Activated naive CD4-positive, alpha-beta T cell treated with anti-CD3 and anti-CD28 coated beads, Interleukin-2, amount 50 U/mL, for 24 hours (primary cell): ENCODE measurements at regions not wholly inside any gene's neighbourhood (a gene's known extent, or its start where the extent isn't known, plus 50 kb on each side); places are given as distances from the start of the nearest gene placed in this dataset.

ENCODE experiments used
- H3K27ac Mint-ChIP-seq: one replicate; pipeline ENCODE4 v1.8.0; 2021; ENCODE audit warnings: mild to moderate bottlenecking, mixed read lengths
- H3K27me3 Mint-ChIP-seq: one replicate; pipeline ENCODE4 v1.8.0; 2021; ENCODE audit warnings: mixed read lengths
- H3K36me3 Mint-ChIP-seq: one replicate; pipeline ENCODE4 v1.8.0; 2021; ENCODE audit warnings: mixed read lengths
- H3K4me1 Mint-ChIP-seq: one replicate; pipeline ENCODE4 v1.8.0; 2021; ENCODE audit warnings: mixed read lengths
- H3K4me3 Mint-ChIP-seq: one replicate; pipeline ENCODE4 v1.8.0; 2021; ENCODE audit warnings: mild to moderate bottlenecking, mixed read lengths
- H3K9me3 Mint-ChIP-seq: one replicate; pipeline ENCODE4 v1.8.0; 2021; ENCODE audit warnings: mixed read lengths

DNA sequence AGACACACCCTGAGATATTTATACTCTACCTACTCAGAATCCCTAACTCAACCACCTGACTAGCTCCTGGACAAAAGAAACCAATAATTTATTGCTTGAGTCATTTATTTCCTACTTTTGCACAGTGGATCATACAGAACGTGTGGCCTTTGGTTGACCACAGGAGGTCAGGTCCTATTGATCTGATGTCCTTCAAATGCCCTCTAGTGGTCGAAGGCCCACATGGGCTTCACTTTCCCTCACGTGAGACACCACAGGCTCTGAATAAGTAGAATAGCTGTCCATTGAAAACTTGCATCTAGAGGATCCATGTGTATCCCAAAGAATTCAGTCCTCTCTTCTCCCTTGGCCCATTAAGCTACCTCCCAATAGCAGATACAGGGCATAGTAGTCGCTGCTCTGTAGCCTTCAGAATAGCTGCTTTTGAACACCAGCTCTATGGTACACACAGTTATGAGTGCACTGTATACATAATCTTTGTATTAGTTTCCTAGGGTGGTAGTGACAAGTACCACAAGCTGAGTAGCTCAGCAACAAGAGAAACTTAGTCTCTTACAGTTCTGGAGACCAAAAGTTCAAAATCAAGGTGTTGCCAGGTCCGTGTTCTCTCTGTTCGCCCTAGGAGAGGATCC, 177.6 kb upstream of the SMARCA2 start:
- H3K27me3 Mint-ChIP-seq = peaks cover 5% of the 10 kb centered on the region
- no peaks in the 10 kb centered on the region for H3K36me3 Mint-ChIP-seq
- H3K4me1 Mint-ChIP-seq = no peaks in the 10 kb centered on the region
- H3K9me3 Mint-ChIP-seq = no peaks in the 10 kb centered on the region
- no peak overlapping the region for H3K4me3 Mint-ChIP-seq
- H3K27ac Mint-ChIP-seq = no peak overlapping the region

DNA sequence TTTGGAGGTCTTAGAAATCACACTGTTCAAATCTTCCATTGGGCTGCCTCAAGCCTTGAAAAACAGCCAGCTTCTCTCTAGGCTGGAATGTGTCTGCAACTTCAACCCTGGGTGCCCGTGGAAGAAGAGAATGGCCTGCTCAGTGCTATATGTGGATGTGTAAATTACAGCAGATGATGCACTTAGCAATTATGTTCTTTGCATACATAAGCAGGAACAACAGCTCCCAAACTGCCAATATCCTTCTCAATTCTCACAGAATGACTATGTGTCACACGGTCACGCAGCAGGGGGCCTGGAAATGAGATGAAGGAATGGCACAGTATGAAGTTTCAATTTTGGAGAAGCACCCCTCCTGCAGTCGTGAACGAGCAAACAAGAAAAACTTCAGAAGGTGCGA, 175.2 kb upstream of the SMARCA2 start:
- Mint-ChIP-seq H3K4me1 (no peaks in the 10 kb centered on the region), H3K27ac (no peak overlapping the region), H3K27me3 (no peaks in the 10 kb centered on the region), H3K9me3 (no peaks in the 10 kb centered on the region), H3K4me3 (no peak overlapping the region), H3K36me3 (no peaks in the 10 kb centered on the region)

DNA sequence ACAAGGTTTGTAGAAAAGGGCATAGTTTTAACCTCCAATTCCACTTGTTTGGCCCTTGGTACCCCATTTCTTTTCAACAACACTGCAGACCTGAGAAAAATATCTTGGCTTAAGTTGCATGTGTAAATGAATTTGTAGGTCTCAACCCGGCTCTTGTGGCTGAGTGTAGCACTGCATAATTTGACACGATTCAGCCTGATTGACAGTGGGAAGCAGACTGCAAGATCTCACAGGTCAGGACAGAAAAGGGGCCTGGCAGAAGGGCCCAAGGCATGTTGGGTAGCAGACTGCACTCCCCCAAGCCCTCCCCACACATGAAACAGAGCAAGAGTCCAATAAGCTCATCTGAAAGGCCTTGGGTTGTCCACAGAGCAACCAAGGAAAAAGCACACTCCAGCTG, 169.7 kb upstream of the SMARCA2 start:
- no peaks in the 10 kb centered on the region for H3K27me3 Mint-ChIP-seq
- H3K9me3 Mint-ChIP-seq = no peaks in the 10 kb centered on the region
- H3K4me3 Mint-ChIP-seq = no peak overlapping the region
- H3K36me3 Mint-ChIP-seq = no peaks in the 10 kb centered on the region
- H3K27ac Mint-ChIP-seq = no peak overlapping the region
- no peaks in the 10 kb centered on the region for H3K4me1 Mint-ChIP-seq

DNA sequence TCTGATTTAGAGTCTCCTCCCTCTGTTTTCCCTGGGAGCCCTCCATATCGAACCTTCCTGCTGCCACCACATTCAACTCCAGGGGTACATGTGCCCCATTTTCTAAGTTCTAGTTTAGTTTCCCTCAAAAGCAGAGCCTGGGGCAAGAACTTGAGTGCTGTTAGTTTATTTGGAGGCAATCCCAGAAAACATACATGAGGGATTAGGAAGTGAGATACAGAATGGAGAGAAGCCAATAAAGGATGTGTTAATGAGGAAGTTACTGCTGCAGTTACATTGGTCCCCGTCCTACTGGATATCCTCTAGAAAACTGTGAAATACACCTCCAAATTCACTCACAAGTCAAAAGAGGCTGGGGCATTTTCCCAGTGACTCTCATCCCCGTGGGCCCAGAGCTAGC, 159.4 kb upstream of the SMARCA2 start:
- Mint-ChIP-seq H3K9me3 (peaks cover 4% of the 10 kb centered on the region), H3K4me3 (no peak overlapping the region), H3K27ac (no peak overlapping the region)

DNA sequence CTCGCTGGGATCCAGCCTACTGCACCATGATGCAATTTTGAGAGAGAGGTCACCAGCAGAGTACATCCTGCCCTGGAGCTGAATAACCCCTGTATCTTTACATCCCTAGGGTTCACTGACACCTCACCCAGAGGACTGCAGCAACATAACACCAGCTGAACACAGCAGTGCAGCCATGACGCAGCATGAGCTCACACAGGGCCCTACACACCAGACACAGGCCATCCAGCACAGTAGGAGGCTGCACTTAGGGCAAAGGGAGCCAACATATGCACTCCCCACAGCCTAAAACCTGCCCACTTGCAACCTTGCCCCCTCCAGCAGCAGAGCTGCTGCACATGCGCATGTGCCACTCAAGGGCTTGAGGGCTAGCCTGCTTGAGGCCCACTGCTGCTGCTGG, 157.3 kb upstream of the SMARCA2 start:
- no peak overlapping the region for H3K27ac Mint-ChIP-seq
- peaks cover 3% of the 10 kb centered on the region for H3K36me3 Mint-ChIP-seq
- H3K4me3 Mint-ChIP-seq = no peak overlapping the region
- H3K27me3 Mint-ChIP-seq = peaks cover 7% of the 10 kb centered on the region
- H3K9me3 Mint-ChIP-seq = peaks cover 10% of the 10 kb centered on the region
- H3K4me1 Mint-ChIP-seq = peaks cover 11% of the 10 kb centered on the region

More for the DNA sequence above, 159.4 kb upstream of the SMARCA2 start:
- Mint-ChIP-seq H3K36me3 (peaks cover 3% of the 10 kb centered on the region), H3K4me1 (no peaks in the 10 kb centered on the region), H3K27me3 (peaks cover 7% of the 10 kb centered on the region)

DNA sequence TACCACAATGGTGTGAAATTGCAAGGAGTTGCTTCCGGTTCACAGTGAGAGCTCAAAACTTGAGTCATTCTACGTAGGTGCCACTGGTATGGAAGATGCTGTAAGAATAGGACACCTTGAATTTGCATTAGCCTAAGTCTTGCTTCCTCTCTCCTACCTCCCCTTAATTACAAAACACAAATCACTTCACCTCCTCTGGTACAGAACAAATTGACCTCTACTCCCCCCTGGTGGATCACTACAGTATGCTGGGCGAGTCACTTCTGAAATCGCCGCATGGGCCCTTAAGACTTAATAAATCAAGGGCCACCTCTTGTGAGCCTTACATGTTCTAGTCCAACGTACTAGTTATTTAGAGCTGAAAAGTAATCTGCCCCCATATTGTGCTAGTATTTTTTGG, 145.3 kb upstream of the SMARCA2 start:
- no peaks in the 10 kb centered on the region for H3K9me3 Mint-ChIP-seq
- no peak overlapping the region for H3K4me3 Mint-ChIP-seq
- H3K4me1 Mint-ChIP-seq = no peaks in the 10 kb centered on the region
- no peak overlapping the region for H3K27ac Mint-ChIP-seq
- H3K36me3 Mint-ChIP-seq = no peaks in the 10 kb centered on the region
- no peaks in the 10 kb centered on the region for H3K27me3 Mint-ChIP-seq

DNA sequence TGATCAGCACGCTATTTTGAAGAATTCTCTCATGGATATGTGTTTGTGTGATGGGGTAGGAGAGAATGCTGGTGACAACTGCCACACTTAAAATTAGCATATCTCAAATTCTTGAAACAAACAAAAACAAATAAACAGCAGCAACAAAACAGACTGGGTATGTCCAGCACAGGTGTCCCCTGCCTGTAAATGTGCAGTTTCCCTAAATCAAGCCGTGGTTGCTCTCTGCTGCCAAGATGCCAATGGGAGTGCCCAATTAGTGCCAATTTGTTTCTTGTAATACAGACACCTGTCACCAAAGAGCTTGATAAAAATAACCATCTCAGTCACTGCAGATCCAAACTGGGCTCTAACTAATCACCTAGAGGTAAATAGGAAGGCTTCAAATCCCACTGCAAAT, 144.2 kb upstream of the SMARCA2 start:
- Mint-ChIP-seq H3K36me3 (no peaks in the 10 kb centered on the region), H3K4me1 (peaks cover 9% of the 10 kb centered on the region), H3K4me3 (no peak overlapping the region), H3K27me3 (no peaks in the 10 kb centered on the region), H3K9me3 (no peaks in the 10 kb centered on the region), H3K27ac (no peak overlapping the region)

DNA sequence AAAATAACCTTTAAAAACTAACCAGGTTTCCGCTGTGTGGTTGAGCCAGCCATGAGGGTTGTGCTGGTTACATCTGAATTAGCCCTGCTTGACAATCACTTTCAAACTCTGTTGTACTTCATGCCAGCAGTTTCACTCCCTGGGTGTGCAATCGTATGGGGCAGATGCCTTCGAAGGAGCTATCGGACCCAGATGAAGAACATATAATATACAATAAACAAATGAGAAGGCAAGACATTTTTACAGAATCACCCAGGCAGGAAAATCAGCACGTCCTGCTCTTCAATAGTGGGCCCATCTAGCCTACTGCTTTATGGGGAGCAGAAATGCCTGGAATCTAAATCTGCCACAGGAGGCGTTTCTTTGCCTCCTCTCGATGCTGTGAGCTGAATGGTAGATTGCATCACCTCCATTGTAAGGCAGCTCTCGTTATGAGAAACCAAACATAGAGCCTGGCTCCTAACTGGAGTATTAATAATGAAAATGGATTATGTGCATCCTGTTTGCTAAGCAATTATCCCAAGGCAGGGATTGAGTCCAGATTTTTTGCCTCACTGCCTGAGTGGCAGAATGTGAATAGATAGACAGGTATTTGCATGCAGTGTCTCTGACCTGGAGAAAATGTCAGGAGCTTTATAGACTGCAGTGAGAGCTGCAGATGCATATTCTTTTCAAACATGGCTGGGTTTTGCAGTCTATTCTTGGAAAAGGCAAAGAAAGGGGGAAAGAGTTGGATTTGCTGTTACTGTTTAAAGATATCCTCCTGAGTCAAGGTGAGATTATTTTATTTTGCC, 143.3 kb upstream of the SMARCA2 start:
- H3K9me3 Mint-ChIP-seq = no peaks in the 10 kb centered on the region
- H3K27me3 Mint-ChIP-seq = no peaks in the 10 kb centered on the region
- no peaks in the 10 kb centered on the region for H3K36me3 Mint-ChIP-seq
- peaks cover 18% of the 10 kb centered on the region for H3K4me1 Mint-ChIP-seq
- H3K4me3 Mint-ChIP-seq = no peak overlapping the region
- no peak overlapping the region for H3K27ac Mint-ChIP-seq

DNA sequence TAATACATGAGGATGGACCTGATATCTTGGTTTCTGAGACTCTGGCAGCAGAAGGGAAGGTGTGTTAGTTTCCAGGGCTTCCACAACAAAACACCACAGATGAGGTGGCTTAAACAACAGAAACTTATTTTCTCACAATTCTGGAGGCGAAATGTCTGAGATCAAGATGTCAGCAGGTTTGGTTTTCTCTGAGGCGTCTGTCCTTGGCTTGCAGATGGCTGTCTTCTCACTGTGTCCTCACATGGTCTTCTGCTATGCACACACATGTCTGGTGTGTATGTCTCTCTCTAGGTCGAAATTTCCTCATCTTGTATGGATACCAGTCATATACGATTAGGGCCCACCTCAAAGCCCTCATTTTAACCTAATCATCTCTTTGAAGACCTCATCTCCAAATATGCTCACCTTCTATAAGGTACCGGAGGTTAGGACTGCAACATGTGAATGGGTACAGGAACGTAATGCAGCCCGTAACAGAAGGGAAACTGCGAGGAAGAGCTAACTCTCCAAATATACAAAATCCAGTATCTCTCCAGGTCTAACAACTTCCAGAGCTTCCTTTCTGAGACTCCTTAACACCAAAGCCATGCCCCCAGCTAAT, 139.8 kb upstream of the SMARCA2 start:
- Mint-ChIP-seq H3K4me3 (no peak overlapping the region), H3K4me1 (peaks cover 22% of the 10 kb centered on the region), H3K27me3 (no peaks in the 10 kb centered on the region), H3K36me3 (no peaks in the 10 kb centered on the region), H3K27ac (peak overlapping the region; percentile 95), H3K9me3 (no peaks in the 10 kb centered on the region)

DNA sequence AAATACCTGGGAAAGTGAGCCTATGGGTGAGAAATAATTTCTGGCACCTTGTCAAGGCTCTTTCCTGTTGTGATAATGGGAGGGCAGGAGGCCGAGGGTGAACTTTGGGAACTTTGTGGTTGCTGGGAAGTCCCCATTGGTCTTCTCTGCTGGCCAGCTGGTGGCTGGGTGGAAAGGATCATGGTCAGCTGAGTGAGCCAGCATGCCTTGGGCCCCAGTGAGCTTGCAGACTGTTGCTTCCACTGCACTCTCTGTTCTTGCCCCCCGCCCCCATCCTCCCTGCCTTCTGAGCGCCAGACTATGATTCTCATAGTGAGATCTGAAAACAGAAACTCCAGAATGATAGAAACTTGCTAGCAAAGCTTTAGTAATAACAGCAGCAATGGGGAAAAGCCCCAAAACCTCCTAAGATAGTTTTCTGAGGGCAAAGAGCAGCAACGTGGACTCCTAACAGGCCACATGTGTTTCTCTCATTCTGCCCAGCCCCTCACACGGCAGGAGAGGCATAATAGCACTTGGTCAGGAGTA, 139.2 kb upstream of the SMARCA2 start:
- Mint-ChIP-seq H3K4me3 (peak overlapping the region; percentile 16), H3K36me3 (no peaks in the 10 kb centered on the region), H3K27me3 (no peaks in the 10 kb centered on the region), H3K4me1 (peaks cover 22% of the 10 kb centered on the region), H3K27ac (peak overlapping the region; percentile 95), H3K9me3 (no peaks in the 10 kb centered on the region)

DNA sequence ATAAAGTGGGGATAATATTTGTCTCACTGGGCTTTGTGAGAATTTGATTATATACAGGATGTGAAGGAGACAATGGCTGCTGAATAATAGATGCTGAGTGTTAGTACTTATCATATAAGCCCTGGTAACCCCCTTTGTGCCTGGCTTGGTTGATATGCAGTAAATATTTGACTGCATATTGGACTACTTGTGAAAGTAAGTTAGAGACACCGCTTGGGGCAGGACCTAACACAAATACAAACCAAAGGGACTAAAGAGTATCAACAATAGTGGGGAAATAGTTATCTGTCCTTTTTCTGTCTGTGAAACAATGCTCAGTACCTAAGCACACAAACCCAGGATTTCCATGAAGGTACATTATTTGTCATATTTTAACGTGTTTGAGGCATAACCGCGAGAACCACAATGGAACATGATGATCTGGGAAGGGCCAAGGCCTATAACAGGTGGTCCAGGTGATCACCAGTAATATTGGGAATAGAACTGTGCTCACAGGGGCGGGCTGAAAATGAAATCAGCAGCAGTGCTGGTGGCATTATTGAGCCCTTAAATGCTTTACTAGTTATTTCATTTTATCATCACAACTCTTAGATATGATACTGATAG, 138.2 kb upstream of the SMARCA2 start:
- Mint-ChIP-seq H3K27me3 (no peaks in the 10 kb centered on the region), H3K4me3 (no peak overlapping the region), H3K4me1 (peaks cover 22% of the 10 kb centered on the region), H3K9me3 (no peaks in the 10 kb centered on the region), H3K36me3 (no peaks in the 10 kb centered on the region), H3K27ac (peak overlapping the region; percentile 77)

DNA sequence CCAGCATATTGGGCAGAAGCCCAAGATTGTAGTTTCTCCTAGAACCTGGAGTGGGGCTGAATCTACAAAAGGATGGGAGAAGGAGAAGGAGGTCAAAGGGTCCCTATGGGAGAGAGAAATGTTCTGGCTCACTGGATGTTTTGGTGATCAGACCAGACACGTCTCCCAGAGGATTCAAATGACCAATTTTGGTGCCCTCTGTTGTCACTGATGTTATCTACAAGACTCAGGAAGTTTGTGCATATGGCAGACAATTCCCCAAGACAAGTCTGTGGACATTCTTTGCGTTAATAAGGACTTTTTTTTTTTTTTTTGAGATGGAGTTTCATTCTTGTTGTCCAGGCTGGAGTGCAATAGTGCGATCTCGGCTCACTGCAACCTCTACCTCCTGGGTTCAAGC, 137.2 kb upstream of the SMARCA2 start:
- H3K36me3 Mint-ChIP-seq = no peaks in the 10 kb centered on the region
- H3K27ac Mint-ChIP-seq = no peak overlapping the region
- H3K9me3 Mint-ChIP-seq = no peaks in the 10 kb centered on the region
- H3K27me3 Mint-ChIP-seq = no peaks in the 10 kb centered on the region
- no peak overlapping the region for H3K4me3 Mint-ChIP-seq
- H3K4me1 Mint-ChIP-seq = peaks cover 22% of the 10 kb centered on the region

DNA sequence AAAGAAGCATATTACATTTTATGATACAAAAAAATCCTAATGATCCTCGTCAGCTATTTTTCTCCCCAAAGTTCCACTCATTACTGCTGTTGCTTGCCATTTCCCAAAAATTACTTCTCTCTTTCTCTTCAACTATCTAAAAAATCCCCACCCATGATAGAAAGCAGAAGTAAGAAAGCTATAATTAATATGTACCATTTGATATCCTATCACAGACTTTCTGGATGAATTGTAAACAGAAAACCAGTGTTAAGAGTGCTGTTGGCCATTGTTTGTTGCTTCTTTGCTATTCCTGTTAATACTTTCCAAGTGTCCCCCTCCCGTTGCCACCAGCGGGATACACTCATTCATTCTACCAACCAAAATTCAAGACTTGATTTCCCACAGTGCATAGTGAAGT, 136.3 kb upstream of the SMARCA2 start:
- H3K4me3 Mint-ChIP-seq = no peak overlapping the region
- peaks cover 22% of the 10 kb centered on the region for H3K4me1 Mint-ChIP-seq
- no peaks in the 10 kb centered on the region for H3K36me3 Mint-ChIP-seq
- H3K9me3 Mint-ChIP-seq = no peaks in the 10 kb centered on the region
- H3K27ac Mint-ChIP-seq = no peak overlapping the region
- no peaks in the 10 kb centered on the region for H3K27me3 Mint-ChIP-seq

DNA sequence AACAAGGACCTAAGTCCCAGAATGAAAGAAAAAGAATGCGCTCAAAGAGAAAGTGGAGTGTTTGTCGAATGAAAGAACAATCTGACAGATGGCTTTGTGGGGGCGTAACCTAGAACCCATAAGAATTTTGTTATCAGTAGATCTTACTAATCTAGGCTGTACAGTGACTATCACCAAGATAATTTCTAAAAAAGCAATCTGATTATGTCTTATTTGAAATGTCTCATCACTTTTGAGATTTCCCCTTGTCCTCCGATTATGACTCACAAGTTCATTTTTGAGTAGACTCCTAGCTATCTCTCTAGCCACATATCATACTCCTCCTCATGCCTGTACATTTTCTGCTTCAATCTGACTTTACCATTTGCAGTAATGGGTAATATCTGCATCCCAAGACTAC, 135.6 kb upstream of the SMARCA2 start:
- H3K27ac Mint-ChIP-seq = no peak overlapping the region
- no peaks in the 10 kb centered on the region for H3K36me3 Mint-ChIP-seq
- no peaks in the 10 kb centered on the region for H3K27me3 Mint-ChIP-seq

DNA sequence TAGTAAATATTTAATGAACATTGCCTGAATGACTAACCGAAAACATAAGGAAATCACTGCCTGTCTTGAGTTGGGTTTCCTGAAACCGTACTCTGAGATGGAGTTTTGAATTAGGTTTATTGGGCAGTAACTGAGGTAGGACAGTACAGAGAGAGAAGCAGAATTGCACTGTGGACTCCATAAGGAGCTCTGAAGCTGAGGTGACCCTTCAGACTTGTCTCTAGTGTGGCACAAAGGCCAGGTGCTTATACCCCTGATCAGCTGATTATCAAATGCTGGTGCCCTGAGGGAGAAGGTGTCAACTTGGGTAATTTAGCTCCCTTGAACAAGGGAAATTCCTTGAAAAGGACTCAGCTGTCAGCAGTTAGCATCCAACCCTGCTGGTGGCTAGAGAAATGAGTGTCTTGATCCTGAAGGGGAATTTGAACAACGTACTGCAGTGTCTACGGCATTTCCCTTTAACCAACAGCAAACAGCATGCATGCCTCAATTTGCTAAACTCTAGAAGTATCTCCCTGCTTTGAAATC, 135.0 kb upstream of the SMARCA2 start:
- peaks cover 21% of the 10 kb centered on the region for H3K4me1 Mint-ChIP-seq
- H3K4me3 Mint-ChIP-seq = no peak overlapping the region
- H3K9me3 Mint-ChIP-seq = no peaks in the 10 kb centered on the region
- no peak overlapping the region for H3K27ac Mint-ChIP-seq
- H3K27me3 Mint-ChIP-seq = peaks cover 2% of the 10 kb centered on the region
- no peaks in the 10 kb centered on the region for H3K36me3 Mint-ChIP-seq

More for the DNA sequence above, 135.6 kb upstream of the SMARCA2 start:
- Mint-ChIP-seq H3K4me3 (no peak overlapping the region), H3K4me1 (peaks cover 22% of the 10 kb centered on the region), H3K9me3 (no peaks in the 10 kb centered on the region)
